ENCODE measurements at regions not wholly inside any gene's neighbourhood (a gene's known extent, or its start where the extent isn't known, plus 50 kb on each side); places are given as distances from the start of the nearest gene placed in this dataset.

GRCh38 chr1:22267413-22268175, 124.7 kb upstream of the WNT4 start:
- intact Hi-C loops (cut with micrococcal nuclease): no loop called here
- Histone ChIP-seq H3K36me3 (ENCODE audit: control insufficient read depth in 2 of 2, extremely low read depth in 1 of 2, insufficient read depth in 2 of 2, low read length in 2 of 2) (no peaks in the 10 kb centered on the region), H4K20me1 (replicated peaks; ENCODE audit: control insufficient read depth, extremely low read depth, insufficient read depth, low read length) (no peaks in the 10 kb centered on the region), H3K4me2 (ENCODE audit: insufficient read depth, low read length) (no peak overlapping the region), H3K79me2 (ENCODE audit: control insufficient read depth, insufficient read depth, low read length) (no peaks in the 10 kb centered on the region), H3K9ac (replicated peaks; ENCODE audit: extremely low read depth, insufficient read depth, low read length) (no peak overlapping the region), H3K4me1 (ENCODE audit: control insufficient read depth, extremely low read depth, insufficient read depth, low read length) (peaks cover under 1% of the 10 kb centered on the region), H3K9me1 (replicated peaks; ENCODE audit: control insufficient read depth, extremely low read depth, insufficient read depth, low read length) (no peaks in the 10 kb centered on the region), H3K27ac (ENCODE audit: insufficient read depth, low read depth, low read length) (no peak overlapping the region), H3K4me3 (replicated peaks in 1 of 3; ENCODE audit: insufficient read depth in 1 of 3, low read depth in 1 of 3, low read length in 3 of 3) (no peak overlapping the region), H2AFZ (ENCODE audit: low read depth, low read length) (no peak overlapping the region), H3K9me3 (replicated peaks; ENCODE audit: control insufficient read depth, insufficient read depth, low read length) (no peaks in the 10 kb centered on the region), H3K27me3 (ENCODE audit: control insufficient read depth in 2 of 2, insufficient read depth in 2 of 2, low read length in 2 of 2) (peaks cover 0 to 2% of the 10 kb centered on the region in 2 experiments)
- ChIA-PET CTCF (no interaction called here), POLR2A (no interaction called here)
- no TSS peak for BruUV-seq (replicated peaks)
- DNase-seq (ENCODE audit: low read depth, low spot score) (no peak), FAIRE-seq (no peak)
- TF ChIP-seq EZH2 (IDR thresholded peaks at IDR 0.05; ENCODE audit: borderline replicate concordance, low read depth, low read length, severe bottlenecking) (no peak), CTCF (IDR thresholded peaks at IDR 0.05; ENCODE audit: extremely low read depth in 1 of 2, insufficient read depth in 1 of 2, low read depth in 1 of 2, low read length in 2 of 2) (no peak), POLR2A (IDR thresholded peaks at IDR 0.05; ENCODE audit: low read depth, low read length) (no peak), MYC (IDR thresholded peaks at IDR 0.05; ENCODE audit: low read depth, low read length) (no peak), FOS (IDR thresholded peaks at IDR 0.05; ENCODE audit: borderline replicate concordance, insufficient read depth, low read length) (no peak), GATA2 (IDR thresholded peaks at IDR 0.05; ENCODE audit: insufficient read depth, insufficient read length, low read depth, low read length) (no peak)
- dilution Hi-C loops (cut with MboI; ENCODE audit: extremely low pct_ligation_motif_present, low sequenced_read_pairs): no loop called here

All from endothelial cell of umbilical vein (primary cell).